ENCODE measurements at regions not wholly inside any gene's neighbourhood (a gene's known extent, or its start where the extent isn't known, plus 50 kb on each side); places are given as distances from the start of the nearest gene placed in this dataset.

DNA sequence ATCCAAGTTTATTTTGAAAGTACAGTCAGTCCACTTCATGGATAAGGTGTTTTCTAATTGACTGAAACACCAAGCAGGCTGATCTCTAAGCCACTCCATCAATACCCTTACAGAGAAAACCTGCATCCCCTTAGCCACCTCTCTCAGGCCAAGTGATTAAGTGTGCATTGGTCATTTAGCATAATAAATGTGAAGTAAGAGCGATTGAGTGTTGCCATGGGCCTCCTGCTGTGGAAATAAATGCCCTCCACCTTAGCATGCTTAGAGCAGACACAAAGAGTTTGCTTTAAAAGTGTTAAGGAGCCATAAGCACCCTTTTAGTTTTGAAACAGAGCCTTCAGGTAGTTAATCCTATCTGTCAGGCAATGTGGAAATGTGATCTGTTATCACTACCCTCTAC, 386.5 kb downstream of the GPAT3 start:
- H3K27ac ChIP-seq, result no peak overlapping the region

DNA sequence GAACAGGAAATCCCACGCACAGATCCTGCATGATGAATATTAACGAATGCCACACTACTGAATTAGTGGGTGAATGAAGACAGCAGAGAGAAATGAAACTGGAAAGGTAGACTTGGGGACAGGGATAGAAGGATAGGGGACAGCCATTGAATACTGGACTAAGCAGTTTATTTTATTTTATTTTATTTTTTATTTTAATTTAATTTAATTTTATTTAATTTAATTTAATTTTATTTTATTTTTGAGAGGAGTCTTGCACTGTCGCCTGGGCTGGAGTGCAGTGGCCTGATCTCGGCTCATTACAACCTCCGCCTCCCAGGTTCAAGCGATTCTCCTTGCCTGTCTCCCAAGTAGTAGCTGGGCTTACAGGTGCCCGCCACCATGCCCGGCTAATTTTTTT, 385.2 kb downstream of the GPAT3 start:
- Histone ChIP-seq H3K9me3 (no peaks in the 10 kb centered on the region), H3K36me3 (no peaks in the 10 kb centered on the region), H3K4me1 (no peaks in the 10 kb centered on the region), H3K27ac (no peak overlapping the region), H3K27me3 (no peaks in the 10 kb centered on the region), H3K4me3 (no peak overlapping the region)
- WGBS, 2 donors, result 94 to 95% methylated on average over 8 of the region's 8 CpGs
- TF ChIP-seq, protein P1, sequence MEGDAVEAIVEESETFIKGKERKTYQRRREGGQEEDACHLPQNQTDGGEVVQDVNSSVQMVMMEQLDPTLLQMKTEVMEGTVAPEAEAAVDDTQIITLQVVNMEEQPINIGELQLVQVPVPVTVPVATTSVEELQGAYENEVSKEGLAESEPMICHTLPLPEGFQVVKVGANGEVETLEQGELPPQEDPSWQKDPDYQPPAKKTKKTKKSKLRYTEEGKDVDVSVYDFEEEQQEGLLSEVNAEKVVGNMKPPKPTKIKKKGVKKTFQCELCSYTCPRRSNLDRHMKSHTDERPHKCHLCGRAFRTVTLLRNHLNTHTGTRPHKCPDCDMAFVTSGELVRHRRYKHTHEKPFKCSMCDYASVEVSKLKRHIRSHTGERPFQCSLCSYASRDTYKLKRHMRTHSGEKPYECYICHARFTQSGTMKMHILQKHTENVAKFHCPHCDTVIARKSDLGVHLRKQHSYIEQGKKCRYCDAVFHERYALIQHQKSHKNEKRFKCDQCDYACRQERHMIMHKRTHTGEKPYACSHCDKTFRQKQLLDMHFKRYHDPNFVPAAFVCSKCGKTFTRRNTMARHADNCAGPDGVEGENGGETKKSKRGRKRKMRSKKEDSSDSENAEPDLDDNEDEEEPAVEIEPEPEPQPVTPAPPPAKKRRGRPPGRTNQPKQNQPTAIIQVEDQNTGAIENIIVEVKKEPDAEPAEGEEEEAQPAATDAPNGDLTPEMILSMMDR (IDR thresholded peaks at IDR 0.05), result no peak
- no peak for TF ChIP-seq POLR2A (IDR thresholded peaks at IDR 0.05)
- TF ChIP-seq EP300 (IDR thresholded peaks at IDR 0.05), result no peak
- DNase-seq (ENCODE audit: low spot score in 2 of 2), result no peak

More for the DNA sequence above, 386.5 kb downstream of the GPAT3 start:
- TF ChIP-seq, protein P1 (IDR thresholded peaks at IDR 0.05), result no peak
- TF ChIP-seq POLR2A (IDR thresholded peaks at IDR 0.05) (no peak), EP300 (IDR thresholded peaks at IDR 0.05) (no peak)
- H3K36me3 ChIP-seq, result no peaks in the 10 kb centered on the region
- H3K4me3 ChIP-seq, result no peak overlapping the region
- no peaks in the 10 kb centered on the region for H3K27me3 ChIP-seq
- 21 to 60% methylated on average over 1 of the region's 1 CpG for WGBS, 2 donors
- DNase-seq (ENCODE audit: low spot score in 2 of 2), result no peak
- no peaks in the 10 kb centered on the region for H3K4me1 ChIP-seq
- no peaks in the 10 kb centered on the region for H3K9me3 ChIP-seq

DNA sequence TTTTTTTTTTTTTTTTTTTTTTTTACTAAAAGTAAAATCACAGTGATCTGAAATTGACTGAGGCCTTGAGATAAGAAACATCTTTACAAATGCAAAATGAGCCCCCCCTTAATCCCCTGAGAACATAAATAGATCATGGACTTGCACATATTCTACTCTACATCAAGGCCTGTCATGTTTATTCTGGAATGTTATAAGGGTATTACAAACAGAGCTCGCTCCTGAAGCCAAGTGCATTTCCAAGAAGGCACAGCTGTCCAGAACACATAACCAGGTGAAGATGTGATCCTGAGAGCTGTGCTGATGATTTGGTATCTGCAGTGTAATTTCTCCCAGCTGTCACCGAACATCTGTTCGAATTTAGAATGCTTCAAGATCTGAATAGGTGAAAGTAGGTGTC, 384.5 kb downstream of the GPAT3 start:
- Histone ChIP-seq H3K27ac (no peak overlapping the region), H3K4me3 (no peak overlapping the region), H3K4me1 (no peaks in the 10 kb centered on the region), H3K36me3 (no peaks in the 10 kb centered on the region), H3K9me3 (no peaks in the 10 kb centered on the region), H3K27me3 (no peaks in the 10 kb centered on the region)
- TF ChIP-seq, protein P1 (IDR thresholded peaks at IDR 0.05), result no peak
- TF ChIP-seq EP300 (IDR thresholded peaks at IDR 0.05), result no peak
- WGBS, 2 donors, result 82 to 84% methylated on average over 3 of the region's 3 CpGs
- DNase-seq (ENCODE audit: low spot score in 2 of 2), result no peak

DNA sequence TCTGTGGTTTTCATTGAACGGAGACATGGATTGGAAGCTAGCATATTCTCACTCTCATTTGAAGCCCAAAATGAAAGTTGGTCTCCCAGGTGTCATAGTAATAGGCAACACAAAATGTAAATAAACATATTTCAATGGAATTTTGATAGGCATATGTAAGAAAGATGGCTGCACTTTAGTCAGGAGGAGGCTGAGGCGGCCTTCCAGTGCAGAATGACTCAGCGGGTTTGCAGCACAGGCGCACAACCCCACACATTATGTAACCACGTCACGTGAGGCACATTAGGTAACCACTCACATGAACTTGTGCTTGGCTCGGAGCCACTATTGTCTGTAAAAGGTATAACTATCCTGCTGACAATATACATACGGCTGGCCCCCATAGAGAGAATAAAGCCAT, 381.7 kb downstream of the GPAT3 start:
- no peaks in the 10 kb centered on the region for H3K27me3 ChIP-seq
- H3K4me3 ChIP-seq, result no peak overlapping the region
- WGBS, 2 donors, result 78 to 81% methylated on average over 8 of the region's 8 CpGs
- H3K27ac ChIP-seq, result no peak overlapping the region
- no peaks in the 10 kb centered on the region for H3K4me1 ChIP-seq
- no peak for TF ChIP-seq EP300 (IDR thresholded peaks at IDR 0.05)
- TF ChIP-seq POLR2A (IDR thresholded peaks at IDR 0.05), result no peak
- TF ChIP-seq, protein P1 (IDR thresholded peaks at IDR 0.05), result no peak
- no peaks in the 10 kb centered on the region for H3K9me3 ChIP-seq
- DNase-seq (ENCODE audit: low spot score in 2 of 2), result no peak
- H3K36me3 ChIP-seq, result no peaks in the 10 kb centered on the region

DNA sequence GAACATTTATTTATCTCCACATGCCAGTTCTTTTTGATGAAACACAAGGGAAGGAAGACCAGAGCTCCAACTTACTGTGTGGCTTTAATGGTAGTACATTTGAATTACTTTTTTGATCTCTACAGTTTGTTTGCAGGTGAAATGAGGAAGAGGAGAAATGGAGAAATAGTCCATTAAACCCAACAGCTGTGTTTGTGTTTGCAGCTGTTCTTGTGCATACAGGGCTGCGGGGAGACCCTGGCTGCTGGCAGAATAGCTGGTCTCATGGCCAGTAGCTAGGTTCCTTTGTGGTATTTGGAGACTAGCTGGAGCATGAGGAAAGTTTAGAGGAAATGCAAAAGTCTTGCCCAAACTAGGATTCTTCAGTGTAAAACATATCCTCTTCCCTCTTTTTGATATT, 374.8 kb downstream of the GPAT3 start:
- DNase-seq (ENCODE audit: low spot score in 2 of 2), result no peak
- TF ChIP-seq, protein P1 (IDR thresholded peaks at IDR 0.05), result no peak
- TF ChIP-seq EP300 (IDR thresholded peaks at IDR 0.05), result no peak
- TF ChIP-seq POLR2A (IDR thresholded peaks at IDR 0.05), result no peak
- Histone ChIP-seq H3K4me1 (no peaks in the 10 kb centered on the region), H3K27me3 (no peaks in the 10 kb centered on the region), H3K9me3 (no peaks in the 10 kb centered on the region), H3K4me3 (no peak overlapping the region), H3K27ac (no peak overlapping the region), H3K36me3 (no peaks in the 10 kb centered on the region)
- WGBS, 2 donors, result 57 to 61% methylated on average over 1 of the region's 1 CpG

Measured in tibial nerve (tissue), 4 donors.